Ramos (cell line): ENCODE measurements at regions not wholly inside any gene's neighbourhood (a gene's known extent, or its start where the extent isn't known, plus 50 kb on each side); places are given as distances from the start of the nearest gene placed in this dataset.

Experiments used
- in situ Hi-C: fragments of 300-500 bp; cut with MboI; formaldehyde crosslinking; loops from one replicate; pipeline ENCODE4 v1.14.3; 2022; ENCODE audit warnings: low sequenced_read_pairs; ENCODE audit not compliant: unreplicated experiment

DNA sequence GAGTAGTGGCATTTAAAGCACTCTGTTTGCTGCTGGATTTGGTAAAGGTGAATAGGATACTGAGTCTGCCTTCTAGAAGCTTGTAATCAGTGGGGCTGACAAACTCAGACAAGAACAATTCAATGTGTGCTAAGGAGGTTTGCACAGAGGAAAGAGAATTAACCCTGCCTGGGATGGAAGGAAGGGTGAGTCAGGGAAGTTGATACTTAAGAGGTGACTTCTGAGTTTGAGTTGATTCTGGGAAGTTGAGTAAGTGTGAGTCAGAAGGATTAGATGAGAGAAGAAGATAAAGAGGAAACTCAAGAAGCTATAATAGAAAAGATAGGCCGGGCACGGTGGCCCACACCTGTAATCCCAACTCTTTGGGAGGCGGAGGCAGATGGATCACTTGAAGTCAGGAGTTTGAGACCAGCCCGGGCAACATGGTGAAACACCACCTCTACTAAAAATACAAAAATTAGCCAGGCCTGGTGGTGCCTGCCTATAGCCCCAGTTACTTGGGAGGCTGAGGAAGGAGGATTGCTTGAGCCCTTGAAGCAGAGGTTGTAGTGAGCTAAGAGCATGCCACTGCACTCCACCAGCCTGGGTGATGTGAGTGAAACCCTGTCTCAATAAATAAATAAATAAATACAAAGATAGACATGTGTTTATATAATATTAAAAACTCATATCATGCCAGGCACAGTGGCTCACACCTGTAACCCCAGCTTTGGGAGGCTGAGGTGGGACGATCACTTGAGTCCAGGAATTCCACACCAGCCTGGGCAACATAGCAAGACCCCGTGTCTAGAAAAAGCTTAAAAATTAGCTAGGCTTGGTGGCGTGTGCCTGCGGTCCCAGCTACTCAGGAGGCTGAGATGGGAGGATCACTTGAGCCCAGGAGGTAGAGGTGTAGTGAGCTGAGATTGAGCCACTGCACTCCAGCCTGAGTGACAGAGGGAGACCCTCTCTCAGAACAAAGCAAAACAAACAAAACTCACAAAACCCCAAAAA, 126.8 kb upstream of the CPM start:
- in situ Hi-C loops: no loop called here

DNA sequence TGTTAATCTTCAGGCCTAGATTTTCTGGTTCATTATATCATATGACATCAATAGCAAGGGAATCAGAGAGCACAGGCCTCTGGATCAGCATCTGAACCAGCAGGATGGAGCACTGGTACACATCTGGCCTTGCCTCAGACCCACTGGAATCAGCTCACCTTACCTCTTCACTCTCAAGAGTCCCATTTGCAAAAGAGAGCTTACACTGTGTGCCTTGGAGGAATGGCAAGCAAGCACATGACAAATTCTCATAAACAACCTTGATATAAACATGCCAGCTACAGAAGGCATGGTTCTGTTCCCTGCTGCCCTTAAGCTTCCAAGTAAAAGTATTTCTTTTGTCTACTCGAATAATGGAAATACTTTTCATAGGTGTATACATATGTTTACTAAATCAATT, 128.6 kb upstream of the CPM start:
- in situ Hi-C loops: no loop called here

DNA sequence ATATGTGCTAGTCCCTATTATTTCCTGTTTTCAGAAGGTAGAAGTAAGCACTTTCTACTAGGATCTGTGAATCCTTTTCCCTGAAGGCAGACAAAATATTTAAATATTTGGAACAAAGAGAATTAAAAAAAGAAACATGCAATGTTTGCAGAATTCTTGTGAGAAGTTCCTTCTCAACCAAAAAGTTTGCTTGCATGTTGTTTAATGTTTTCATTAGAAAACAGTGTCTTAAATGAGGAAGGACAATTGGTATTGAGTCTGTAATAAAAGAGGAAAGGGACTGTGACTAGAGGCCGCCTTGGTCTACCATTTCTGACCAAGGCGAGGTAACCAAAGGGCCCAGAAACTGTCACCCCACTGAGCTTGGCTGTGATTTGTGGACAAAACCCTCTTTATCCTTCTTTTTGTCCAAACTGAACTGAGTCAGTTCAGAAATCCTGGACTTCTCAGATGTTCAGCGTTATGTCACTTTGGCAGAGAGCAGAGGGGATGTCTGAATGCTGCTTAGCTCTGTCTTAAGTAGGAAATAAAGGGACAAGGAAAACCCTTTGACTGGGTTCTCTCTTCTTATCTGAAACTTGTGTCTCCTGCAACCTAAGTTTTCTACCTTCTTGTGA, 129.8 kb upstream of the CPM start:
- in situ Hi-C loops: no loop called here

DNA sequence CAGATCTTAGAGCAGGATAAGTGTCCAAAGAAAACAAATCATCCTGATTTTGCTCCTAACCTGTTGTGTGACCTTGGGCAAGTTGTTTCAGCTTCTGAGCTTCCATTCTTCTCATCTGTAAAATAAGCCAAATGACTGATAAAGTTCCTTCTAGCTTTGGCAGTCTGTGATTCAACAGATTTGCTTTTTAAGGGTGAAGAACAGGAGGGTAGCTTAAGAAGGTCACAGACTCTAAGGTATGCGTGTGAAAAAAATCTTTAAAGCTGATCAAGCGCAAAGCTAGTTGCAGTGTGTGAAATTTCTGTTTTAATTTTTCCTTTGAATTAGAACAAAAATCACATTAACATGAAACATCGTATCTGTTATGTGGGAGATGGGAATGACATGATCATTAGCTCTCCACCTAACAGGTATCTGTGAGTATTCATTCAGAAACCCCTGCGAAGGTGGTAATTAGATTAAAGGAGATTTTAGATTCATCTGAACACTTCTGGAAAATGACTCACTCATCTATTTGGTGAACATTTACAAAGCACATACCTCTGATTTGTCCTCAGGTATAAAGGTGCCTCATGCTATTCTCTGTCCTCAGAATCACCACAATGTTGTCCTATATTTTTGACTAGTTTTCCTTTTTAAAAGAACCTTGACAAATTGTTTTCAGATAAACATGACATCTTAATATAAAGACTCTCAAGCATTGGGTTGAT, 131.9 kb upstream of the CPM start:
- in situ Hi-C loops: no loop called here

DNA sequence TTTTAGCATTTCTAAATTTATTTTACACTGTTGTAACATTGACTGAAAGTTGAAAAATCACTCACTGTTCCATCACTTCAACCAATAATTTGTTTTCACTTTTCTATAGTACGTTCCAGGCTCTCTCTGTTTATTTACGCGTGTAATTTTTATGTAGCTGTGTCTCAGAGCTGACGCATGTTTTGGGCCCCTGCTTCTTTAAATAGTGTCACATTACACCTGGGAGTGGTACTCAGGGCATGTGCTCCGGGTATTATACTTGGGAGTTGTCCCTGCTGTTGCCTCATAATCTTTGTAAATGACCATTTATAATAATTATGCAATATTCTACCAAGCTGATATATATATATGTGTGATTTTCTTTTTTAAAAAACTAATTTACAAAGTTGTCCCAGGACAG, 132.8 kb upstream of the CPM start:
- in situ Hi-C loops: no loop called here

DNA sequence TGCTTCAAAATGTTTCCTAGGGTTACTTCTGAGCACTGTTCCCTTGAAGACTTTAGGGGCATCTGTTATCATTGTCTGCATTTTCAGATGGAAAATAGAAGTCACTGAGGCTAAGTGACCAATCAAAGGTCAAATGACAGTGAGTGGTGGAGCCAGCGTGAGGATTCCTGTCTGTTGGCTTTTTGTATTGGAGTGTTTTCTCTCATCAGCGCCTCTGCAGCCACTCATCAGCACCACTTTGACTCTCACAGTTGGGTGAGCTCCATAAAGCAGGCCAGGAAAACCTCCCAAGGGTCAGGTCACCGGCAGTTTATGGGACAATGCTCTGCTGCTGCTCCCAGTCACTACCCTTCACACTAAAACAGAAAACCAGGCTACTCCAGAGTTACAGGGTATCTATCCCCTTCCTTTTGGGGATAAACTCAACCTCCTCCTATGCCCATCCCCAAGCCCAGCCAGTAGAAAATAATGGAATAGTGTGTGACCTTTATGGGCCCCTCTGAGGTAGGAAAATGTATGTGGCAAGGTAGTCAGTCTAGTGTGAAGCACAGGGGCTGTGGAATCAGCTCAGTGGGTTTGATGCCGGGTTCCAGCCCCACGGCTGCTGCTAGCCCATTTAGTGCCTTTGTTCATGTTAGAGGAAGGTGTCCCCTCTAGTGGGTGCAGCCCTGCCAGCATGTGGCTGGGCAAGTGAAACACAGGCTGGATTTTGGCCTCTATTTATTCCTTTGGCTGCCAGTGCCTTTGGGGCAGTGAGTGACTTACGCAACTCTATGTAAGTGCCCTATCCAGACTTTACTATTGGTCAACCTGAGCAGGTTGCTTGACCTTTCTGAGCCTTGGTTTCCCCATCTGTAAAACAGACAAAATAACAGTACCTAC, 133.8 kb upstream of the CPM start:
- in situ Hi-C loops: no loop called here

DNA sequence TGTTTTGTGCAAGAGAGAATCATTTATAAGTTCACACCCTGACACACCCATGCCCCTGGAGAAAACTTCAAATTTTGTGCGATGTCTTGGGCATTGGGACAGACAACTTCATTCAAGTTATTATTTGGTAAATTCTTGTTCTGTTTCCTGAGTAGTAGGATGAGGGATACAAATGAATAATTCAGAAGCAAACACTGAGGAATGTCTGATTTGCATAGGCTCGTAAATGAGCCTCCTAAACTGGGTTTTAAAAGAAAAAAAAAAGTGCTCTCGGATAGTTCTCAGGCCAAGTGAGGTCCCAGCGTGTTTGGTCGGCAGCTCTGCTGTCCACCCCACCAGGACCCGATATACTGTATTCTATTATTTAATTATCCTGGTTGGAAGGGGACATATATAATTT, 134.7 kb upstream of the CPM start:
- in situ Hi-C loops: no loop called here

DNA sequence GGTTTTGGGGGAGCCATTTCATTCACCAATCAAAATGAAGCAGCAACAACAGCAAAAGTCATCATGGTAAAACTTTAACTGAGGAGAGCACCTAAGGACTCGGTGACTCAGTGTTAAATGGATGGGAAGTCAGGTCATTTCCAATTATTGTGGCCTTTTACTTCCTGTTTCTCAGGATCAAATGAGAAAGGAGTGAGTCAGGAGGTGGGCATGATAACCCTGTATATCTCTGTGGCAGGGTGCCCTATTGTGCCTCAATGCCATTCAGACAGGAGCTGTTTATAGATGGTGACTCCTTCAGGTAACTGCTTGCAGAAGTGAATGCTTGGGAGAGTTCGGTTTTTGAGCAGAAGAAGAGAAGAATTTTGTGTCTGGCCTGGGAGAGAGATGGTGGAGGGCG, 135.5 kb upstream of the CPM start:
- in situ Hi-C loops: no loop called here

DNA sequence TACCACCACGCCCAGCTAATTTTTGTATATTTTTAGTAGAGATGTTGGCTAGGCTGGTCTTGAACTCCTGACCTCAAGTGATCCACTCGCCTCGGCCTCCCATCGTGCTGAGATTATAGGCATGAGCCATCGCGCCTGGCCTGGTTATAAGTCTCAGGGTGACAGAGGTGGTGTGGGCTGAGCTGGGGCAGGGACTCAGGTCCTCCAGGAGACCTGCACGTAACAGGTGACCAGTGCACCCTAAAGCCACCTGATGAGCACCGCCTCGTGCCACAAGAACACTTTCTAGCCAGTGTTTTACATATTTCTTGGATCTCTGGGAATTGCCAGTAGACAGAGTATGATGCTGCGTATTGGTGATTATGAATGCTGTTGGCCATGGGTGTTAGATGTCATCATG, 136.5 kb upstream of the CPM start:
- in situ Hi-C loops: no loop called here

DNA sequence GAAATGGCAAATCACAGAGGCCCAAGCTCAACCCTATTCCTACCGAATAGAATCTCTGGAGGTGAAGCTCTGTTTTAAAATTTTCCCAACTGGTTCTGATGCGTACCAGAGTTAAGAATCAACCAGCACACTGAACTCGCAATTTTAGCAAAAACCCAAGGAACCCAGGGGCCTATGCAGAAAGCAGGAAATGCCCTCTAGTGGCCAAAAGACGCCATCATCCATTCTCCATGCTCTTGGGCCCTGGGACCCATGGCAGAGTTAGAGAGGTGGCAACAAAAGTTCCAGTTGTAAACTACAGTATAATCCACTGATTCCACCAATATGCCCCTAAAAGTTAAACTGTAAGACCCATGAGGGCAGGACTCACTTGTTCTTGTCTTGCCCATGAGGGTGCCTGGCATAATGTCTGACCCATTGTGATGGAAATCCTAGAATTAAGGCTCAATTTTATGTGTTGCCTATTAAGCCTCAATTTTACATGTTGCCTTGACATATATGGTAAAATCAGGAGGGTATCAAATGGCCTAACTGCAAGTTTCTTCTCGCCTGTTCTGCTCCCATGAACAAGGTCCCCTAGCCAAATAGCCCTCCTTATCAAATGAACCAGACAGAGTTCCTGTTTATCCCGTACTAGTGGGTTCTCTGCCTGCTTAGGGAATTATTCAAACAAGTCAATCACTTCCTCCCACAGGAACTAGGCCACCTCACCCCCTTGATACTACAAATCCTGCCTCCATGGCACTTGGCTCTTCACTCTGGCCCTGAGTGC, 137.5 kb upstream of the CPM start:
- in situ Hi-C loops: loop anchor here (10.0 kb wide), 1 partner anchor 206 kb away; no protein-coding TSS in a partner anchor

DNA sequence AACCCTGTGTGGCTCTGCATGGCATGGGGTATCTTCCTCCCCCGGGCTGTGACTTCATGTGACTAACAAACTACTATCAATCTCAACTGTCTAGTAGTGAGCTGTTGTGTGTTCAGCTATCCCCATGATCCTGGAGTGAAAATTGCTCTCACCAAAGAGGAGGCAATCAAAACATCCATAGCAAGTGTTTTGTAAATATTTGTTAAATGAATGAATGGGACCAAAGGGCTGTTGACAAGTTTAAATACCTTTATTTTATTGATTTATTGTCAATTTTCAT, 138.1 kb upstream of the CPM start:
- in situ Hi-C loops: loop anchor here (10.0 kb wide), 1 partner anchor 206 kb away; no protein-coding TSS in a partner anchor

DNA sequence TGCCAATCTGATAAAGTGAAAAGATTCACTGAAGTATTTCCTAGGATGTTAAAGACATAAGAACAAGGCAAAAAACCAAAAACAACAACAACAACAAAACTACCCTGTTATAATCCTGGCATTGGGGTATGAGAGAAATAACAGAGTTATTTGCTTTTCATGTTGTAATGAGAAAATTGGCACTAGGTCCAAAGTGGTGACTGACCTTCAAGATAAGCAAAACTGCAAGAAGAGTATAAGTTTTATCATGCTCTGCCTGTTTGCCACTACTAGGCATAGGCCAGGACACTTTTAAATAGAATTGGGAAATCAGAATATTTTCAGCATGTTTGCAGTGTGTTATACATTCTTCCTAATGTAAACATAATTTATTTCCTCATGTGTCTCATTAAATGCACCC, 140.1 kb upstream of the CPM start:
- in situ Hi-C loops: loop anchor here (10.0 kb wide), 1 partner anchor 208 kb away; no protein-coding TSS in a partner anchor

DNA sequence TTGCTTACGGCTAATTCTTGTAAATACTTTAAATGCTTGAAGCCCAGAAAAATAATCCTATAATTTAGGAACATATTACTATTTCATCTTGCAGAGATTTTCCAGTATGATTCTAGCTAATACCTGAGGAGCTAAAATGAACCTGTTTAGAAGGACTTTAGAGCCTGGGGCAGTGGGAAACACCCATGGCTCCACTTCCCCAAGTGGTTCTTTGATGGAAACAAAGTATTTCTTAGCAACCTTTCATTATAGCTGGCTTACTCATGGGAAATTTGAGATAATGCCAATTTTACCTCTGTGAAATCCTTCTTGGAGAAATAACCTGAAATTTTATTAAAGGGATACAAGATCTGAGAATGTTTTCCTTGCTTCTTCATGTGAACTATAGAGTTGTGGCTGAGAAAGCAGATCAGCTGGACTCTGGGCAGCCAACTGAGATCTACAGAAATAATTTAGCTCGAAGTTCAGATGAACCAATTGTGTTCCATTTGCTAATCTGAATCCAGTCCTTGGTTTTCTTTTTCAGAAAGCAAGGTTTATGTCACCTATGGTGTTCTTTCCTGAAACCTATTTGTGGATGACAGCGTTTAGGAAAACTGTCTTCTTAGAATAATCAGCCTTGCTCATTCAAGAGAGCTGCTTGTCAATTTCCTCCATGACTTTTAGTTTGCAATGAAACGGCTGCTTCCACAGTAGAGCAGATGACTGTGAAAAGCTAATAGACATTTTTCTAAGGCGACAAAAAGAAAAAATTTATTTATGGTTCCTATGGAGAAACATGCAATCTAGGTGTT, 141.8 kb upstream of the CPM start:
- in situ Hi-C loops: loop anchor here (10.0 kb wide), 1 partner anchor 210 kb away; no protein-coding TSS in a partner anchor

DNA sequence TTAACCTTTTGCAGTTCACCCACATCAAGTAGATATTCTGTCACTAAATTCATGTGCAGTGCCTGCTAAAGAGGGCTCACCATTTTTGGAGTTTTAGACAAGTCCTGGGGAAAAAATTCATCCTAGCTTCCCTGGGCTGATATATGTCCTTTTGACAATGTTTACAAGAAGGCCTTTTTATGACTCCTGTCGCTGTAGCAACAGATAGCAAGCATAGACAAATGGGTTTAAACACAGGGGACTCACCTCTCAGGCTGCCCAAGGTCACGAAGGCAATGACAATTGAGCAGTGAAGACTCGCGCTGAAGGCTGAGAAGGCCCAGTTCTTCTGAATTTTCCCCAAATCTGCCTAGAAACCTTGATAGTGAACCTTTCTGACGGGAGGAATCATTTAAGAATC, 150.7 kb upstream of the CPM start:
- in situ Hi-C loops: no loop called here

DNA sequence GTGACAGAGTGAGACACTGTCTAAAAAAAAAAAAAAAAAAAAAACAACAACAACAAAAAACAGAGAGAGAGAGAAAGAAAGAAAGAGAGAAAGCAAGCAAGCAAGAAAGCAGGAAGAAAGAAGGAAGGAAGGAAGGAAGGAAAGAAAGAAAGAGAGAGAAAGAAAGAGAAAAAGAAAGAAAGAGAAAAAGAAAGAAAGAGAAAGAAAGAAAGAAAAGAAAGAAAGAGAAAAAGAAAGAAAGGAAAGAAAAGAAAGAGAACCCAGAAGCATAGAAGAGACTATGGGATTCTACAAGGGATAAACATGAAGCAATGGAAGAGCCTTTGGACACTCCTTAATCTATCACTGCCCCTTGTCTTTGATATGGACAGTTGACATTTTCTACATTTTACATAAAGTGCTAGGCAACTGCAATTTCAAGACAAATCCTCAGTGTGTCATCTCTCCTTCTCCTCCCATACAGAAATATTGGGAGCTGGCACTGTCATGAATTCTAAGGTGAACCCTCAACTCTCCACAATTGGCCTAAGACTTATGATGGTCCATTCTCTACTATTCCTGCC, 151.9 kb upstream of the CPM start:
- in situ Hi-C loops: no loop called here

DNA sequence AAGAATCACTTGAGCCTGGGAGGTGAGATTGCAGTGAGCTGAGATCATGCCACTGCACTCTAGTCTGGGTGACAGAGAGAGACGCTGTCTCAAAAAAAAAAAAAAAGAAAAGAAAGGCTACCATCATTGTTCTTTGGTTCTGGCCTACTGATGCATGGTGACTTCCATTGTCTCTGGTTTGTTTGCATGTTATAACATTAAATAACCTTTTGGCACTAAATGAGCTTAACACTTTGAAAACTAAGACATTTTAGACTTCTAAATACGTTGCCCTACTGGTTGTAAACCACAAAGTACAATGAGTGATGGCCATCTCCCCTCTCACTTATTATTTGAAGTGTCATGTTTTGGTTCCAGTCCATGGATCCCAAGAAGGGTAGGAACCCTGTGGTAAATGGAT, 152.9 kb upstream of the CPM start:
- in situ Hi-C loops: no loop called here

DNA sequence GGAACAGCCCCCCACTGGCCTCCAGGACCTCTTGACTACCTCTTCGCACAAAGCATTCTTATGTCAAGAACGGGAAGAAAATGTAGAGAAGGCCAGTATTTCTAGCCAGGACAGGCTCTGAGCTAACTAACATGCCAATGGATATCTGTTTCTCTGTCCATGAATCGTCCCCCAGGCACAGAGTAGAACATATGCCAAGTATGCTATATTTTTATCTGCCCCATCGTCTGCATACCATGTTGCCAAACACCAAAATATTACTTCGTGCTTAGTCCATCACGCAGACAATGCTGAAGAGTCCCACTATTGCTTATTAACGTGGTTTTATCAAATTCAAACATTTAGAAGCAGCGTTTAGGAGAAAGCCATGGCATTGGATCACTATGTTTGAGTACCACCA, 151.4 kb upstream of the CPSF6 start:
- in situ Hi-C loops: no loop called here

DNA sequence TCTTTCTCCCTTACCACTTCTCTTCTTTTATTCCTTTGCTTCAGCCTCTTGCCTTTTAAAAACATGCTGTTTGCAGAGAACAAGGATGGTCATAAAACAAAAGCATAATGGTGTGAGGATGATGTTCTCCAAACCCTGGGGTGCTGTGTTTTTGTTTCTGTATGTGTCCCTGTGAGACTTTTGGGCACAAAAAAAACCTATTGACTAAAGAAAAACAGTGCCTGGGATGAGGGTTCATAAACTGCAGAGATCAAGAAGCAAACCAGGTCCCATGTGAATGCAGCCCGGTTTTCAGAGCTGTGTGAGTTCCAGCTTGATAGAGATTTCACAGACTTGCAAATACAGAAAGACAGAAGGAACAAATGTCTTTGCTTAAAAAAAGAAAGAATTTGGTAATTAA, 148.6 kb upstream of the CPSF6 start:
- in situ Hi-C loops: no loop called here
